Peyer's patch (tissue), 4 donors: ENCODE measurements at regions not wholly inside any gene's neighbourhood (a gene's known extent, or its start where the extent isn't known, plus 50 kb on each side); places are given as distances from the start of the nearest gene placed in this dataset.

Experiments
- DNase-seq, 3 donors: peaks; one replicate each; pipeline ENCODE4 v3.0.0-alpha.2; 2017 to 2019
- H3K27ac ChIP-seq, 4 donors: fragments of 200-600 bp; sonication (generic); one replicate each; pipeline ENCODE4 v1.5.1; 2016 to 2019
- H3K27me3 ChIP-seq, 2 donors: fragments of 200-600 bp; sonication (generic); one replicate each; pipeline ENCODE4 v1.5.1; 2019
- H3K36me3 ChIP-seq, 3 donors: fragments of 200-600 bp; sonication (generic); one replicate each; pipeline ENCODE4 v1.5.1; 2016 to 2019
- H3K4me1 ChIP-seq, 4 donors: fragments of 200-600 bp; sonication (generic); one replicate each; pipeline ENCODE4 v1.5.1; 2016 to 2019
- H3K4me3 ChIP-seq, 4 donors: fragments of 200-600 bp; sonication (generic); 1 replicate in 3 of 4; 2 replicates in 1 of 4; pipeline ENCODE4 v1.5.1; 2016 to 2019; ENCODE audit warnings: mild to moderate bottlenecking in 1 of 4
- H3K9me3 ChIP-seq, 4 donors: fragments of 200-600 bp; sonication (generic); one replicate each; pipeline ENCODE4 v1.5.1; 2016 to 2019; ENCODE audit warnings: mild to moderate bottlenecking in 1 of 4
- CTCF ChIP-seq, 6 experiments: fragments of 450-650 bp in 4 of 6; fragments of 200-600 bp in 2 of 6; sonication (generic) in 1 of 6; IDR thresholded peaks; one replicate each; pipeline ENCODE4 v1.5.1; 2017 to 2019; ENCODE audit warnings: antibody characterized with exemption in 6 of 6, mild to moderate bottlenecking in 3 of 6, moderate library complexity in 1 of 6
- POLR2A ChIP-seq, 2 donors: fragments of 450-650 bp; IDR thresholded peaks; one replicate each; pipeline ENCODE4 v1.5.1; 2017; ENCODE audit warnings: antibody characterized with exemption in 2 of 2, mild to moderate bottlenecking in 2 of 2, moderate library complexity in 2 of 2

GRCh38 chr13:68473834-68474326 is 1243.7 kb upstream of the PCDH9 start:
- no peak overlapping the region for H3K4me3 ChIP-seq
- no peak overlapping the region for H3K27ac ChIP-seq
- no peaks in the 10 kb centered on the region for H3K36me3 ChIP-seq
- H3K4me1 ChIP-seq, result no peaks in the 10 kb centered on the region
- H3K27me3 ChIP-seq, result no peaks in the 10 kb centered on the region
- DNase-seq, result no peak
- no peaks in the 10 kb centered on the region for H3K9me3 ChIP-seq
- TF ChIP-seq POLR2A (IDR thresholded peaks at IDR 0.05) (no peak), CTCF (IDR thresholded peaks at IDR 0.05) (no peak)

GRCh38 chr13:68467160-68467559 is 1237.0 kb upstream of the PCDH9 start:
- TF ChIP-seq CTCF (IDR thresholded peaks at IDR 0.05) (no peak), POLR2A (IDR thresholded peaks at IDR 0.05) (no peak)
- H3K27me3 ChIP-seq, result no peaks in the 10 kb centered on the region
- no peaks in the 10 kb centered on the region for H3K9me3 ChIP-seq
- H3K36me3 ChIP-seq, result no peaks in the 10 kb centered on the region
- no peak overlapping the region for H3K27ac ChIP-seq
- no peak for DNase-seq
- no peaks in the 10 kb centered on the region for H3K4me1 ChIP-seq
- no peak overlapping the region for H3K4me3 ChIP-seq

- Histone ChIP-seq H3K27ac (no peak overlapping the region), H3K4me1 (no peaks in the 10 kb centered on the region), H3K27me3 (no peaks in the 10 kb centered on the region), H3K36me3 (no peaks in the 10 kb centered on the region), H3K9me3 (no peaks in the 10 kb centered on the region), H3K4me3 (no peak overlapping the region)
- no peak for DNase-seq
- TF ChIP-seq CTCF (IDR thresholded peaks at IDR 0.05), result no peak
- TF ChIP-seq POLR2A (IDR thresholded peaks at IDR 0.05), result no peak
Measured at GRCh38 chr13:68440874-68441273, 1210.7 kb upstream of the PCDH9 start.

- no peak overlapping the region for H3K27ac ChIP-seq
- H3K4me3 ChIP-seq, result no peak overlapping the region
- DNase-seq, result no peak
- no peaks in the 10 kb centered on the region for H3K9me3 ChIP-seq
- no peaks in the 10 kb centered on the region for H3K27me3 ChIP-seq
- TF ChIP-seq POLR2A (IDR thresholded peaks at IDR 0.05) (no peak), CTCF (IDR thresholded peaks at IDR 0.05) (no peak)
- no peaks in the 10 kb centered on the region for H3K36me3 ChIP-seq
- no peaks in the 10 kb centered on the region for H3K4me1 ChIP-seq
Measured at GRCh38 chr13:68439817-68440216, 1209.7 kb upstream of the PCDH9 start.

GRCh38 chr13:68428292-68428691 is 1198.2 kb upstream of the PCDH9 start:
- H3K36me3 ChIP-seq, result no peaks in the 10 kb centered on the region
- no peaks in the 10 kb centered on the region for H3K9me3 ChIP-seq
- no peak for DNase-seq
- TF ChIP-seq POLR2A (IDR thresholded peaks at IDR 0.05), result no peak
- no peak for TF ChIP-seq CTCF (IDR thresholded peaks at IDR 0.05)
- no peak overlapping the region for H3K27ac ChIP-seq
- no peaks in the 10 kb centered on the region for H3K27me3 ChIP-seq
- H3K4me3 ChIP-seq, result no peak overlapping the region
- no peaks in the 10 kb centered on the region for H3K4me1 ChIP-seq

GRCh38 chr13:68417801-68418200 is 1187.7 kb upstream of the PCDH9 start:
- no peaks in the 10 kb centered on the region for H3K4me1 ChIP-seq
- H3K9me3 ChIP-seq, result peaks cover 0 to 3% (median 0%) of the 10 kb centered on the region in 4 donors
- H3K27me3 ChIP-seq, result no peaks in the 10 kb centered on the region
- DNase-seq, result no peak
- no peak overlapping the region for H3K4me3 ChIP-seq
- no peaks in the 10 kb centered on the region for H3K36me3 ChIP-seq
- H3K27ac ChIP-seq, result no peak overlapping the region
- TF ChIP-seq CTCF (IDR thresholded peaks at IDR 0.05) (no peak), POLR2A (IDR thresholded peaks at IDR 0.05) (no peak)
